RPMI7951 (cell line): ENCODE measurements at regions not wholly inside any gene's neighbourhood (a gene's known extent, or its start where the extent isn't known, plus 50 kb on each side); places are given as distances from the start of the nearest gene placed in this dataset.
"Not testable (repeated sequence)": the region's sequence is repeated elsewhere in the genome, so short reads cannot be mapped to it uniquely, and the experiment has no call there.

Experiments
- DNase-seq: peaks from one replicate; pipeline ENCODE4 v3.0.0-alpha.2; 2012; ENCODE audit warnings: low read depth

GRCh38 chr3:102329066-102329465 lies 105.7 kb upstream of the ZPLD1 start:
- no peak for DNase-seq

- no peak for DNase-seq
Measured at GRCh38 chr3:102329561-102329960, 105.3 kb upstream of the ZPLD1 start.

- no peak for DNase-seq
Measured at GRCh38 chr3:102332205-102332604, 102.6 kb upstream of the ZPLD1 start.

DNA sequence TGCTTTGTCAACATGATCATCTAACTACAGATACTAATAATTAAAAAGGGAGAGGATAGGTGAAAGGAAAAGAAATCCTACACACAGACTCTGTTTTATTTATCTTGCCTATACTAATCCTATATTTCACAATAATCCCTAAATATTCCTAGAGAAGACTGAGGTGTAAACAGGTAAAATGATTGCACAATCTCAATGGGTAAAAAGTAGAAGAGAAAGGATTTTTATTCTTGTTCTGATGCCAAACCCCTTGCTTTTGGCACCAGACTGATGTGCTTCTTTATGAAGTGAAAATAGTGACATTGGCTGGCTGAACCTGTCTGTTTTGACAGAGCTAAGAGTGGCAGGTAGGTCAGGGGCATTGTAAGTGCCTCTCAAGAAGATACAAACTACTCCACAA lies 101.9 kb upstream of the ZPLD1 start:
- no peak for DNase-seq

- DNase-seq, result no peak
Measured at GRCh38 chr3:102336130-102336529, 98.7 kb upstream of the ZPLD1 start.

DNA sequence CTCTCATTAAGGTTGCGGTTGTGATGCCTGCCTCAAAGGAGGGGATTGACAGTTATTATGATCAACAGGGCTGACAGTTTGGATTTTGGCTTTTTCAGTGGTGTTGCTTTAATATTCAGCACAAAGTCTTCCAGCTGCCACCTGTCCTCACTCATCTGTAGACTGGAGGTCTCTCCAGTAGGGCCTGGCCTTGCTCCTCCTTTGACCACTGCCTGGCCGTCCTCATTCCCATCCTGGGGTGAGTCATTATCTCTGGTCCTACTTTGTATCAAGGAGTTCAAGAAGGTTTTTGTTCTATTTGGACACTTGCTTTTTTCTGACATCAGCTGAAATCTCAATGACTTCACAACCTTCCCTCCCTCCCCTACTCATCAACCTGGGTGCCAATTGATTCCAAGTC lies 95.1 kb upstream of the ZPLD1 start:
- DNase-seq, result no peak

DNA sequence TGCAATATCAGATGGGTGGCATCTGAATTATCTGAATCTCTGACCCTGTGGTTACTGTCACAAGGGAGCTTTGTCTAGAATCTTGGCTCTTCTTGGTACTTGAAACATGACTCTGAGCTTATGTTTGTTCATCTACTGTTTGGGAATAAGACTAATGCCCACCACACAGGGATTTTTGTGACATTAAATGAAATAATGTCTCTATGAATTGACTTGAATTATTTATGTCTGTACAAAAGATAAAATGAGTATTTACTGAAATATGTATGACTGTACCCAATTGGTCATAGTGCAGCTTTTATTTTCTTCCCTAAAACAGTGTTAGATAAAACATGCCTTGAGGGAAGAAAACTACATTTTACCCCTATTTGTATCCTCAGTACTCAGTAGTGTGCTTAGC lies 87.9 kb upstream of the ZPLD1 start:
- no peak for DNase-seq

GRCh38 chr3:102348904-102349303 lies 85.9 kb upstream of the ZPLD1 start:
- no peak for DNase-seq

DNA sequence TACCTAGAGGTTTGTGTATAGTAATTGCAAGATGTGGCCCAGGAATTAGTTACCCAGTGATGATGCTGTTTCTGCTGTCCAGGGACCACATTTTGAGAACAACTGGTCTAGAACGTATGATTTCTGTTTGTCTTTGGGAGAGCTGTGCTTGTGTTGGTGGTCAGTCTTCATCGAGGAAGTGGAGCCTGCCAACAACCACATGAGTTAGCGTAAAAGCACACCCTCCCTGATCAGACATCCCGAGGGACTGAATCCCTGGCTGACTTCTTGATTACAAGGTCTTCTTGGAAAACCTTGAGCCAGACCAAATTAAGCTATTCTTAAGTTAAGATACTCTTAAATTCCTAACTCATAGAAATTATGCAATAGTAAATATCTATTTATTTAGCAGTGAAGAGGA lies 81.7 kb upstream of the ZPLD1 start:
- peak; percentile 11 for DNase-seq

DNA sequence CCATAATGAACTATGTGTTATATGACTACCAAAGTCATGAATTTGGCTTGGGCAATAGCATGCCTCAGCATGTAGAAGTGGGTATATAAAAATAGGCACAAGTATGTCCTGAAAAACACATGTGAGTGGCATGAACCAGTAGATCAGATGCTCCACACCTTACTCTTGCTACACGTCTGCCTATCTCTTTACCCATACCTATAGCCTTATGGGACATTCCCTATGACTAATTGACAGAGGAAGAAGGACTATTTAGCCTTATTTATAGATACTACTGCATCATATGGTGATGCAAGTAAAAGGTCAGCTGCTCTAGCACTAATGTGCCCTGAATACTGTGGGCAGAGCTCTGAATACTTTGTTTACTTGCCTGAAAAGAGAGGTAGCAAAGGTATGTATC lies 81.0 kb upstream of the ZPLD1 start:
- no peak for DNase-seq

DNA sequence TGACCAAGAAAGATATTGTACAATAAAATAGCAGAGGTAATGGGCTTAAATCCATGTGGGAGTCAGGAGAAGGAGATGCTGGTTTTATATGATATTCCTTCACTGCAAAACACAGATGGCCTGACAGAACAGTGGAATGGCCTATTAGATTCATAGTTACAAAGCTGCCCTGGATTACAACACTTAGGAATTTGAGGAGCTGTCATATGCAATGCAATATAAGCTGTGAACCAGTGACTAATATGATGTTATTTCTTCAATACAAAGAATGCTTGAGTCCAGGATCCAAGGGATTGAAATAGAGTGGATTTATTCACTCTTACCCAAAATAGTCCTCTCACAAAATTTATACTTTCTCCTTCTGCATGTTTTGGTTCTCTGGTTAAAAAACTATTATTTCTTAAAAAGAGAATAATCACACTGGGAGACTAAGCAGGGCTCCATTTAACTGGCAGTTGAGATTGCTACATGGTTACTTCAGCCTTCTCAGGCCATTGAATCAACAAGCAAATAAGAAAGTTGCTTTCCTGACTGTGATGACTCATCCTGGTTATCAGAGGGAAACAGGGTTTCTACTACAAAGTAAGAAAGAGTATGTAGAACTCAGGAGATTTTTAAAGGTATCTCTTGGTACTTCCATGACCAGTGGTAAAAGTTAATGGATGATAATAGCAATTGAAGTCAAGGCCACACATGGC lies 79.8 kb upstream of the ZPLD1 start:
- DNase-seq, result peak; percentile 52

DNA sequence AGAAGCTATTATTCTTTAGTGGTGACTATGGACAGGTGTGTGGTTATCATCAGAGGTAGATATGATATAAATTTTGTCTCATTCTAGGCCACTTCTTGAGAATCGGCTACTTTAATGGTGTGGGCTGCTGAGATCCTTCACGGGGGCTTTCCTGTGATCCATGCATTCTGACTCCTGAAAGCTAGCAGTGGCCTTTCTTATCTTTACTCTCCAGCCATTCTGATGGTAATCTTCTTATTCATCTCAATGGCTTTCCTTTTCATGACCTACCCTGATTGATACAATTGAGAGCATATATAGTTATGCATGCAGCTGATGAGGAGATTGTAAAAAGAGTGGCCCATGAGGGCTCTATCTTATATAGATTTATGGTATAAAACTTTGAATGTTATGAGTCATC lies 78.3 kb upstream of the ZPLD1 start:
- no peak for DNase-seq

DNA sequence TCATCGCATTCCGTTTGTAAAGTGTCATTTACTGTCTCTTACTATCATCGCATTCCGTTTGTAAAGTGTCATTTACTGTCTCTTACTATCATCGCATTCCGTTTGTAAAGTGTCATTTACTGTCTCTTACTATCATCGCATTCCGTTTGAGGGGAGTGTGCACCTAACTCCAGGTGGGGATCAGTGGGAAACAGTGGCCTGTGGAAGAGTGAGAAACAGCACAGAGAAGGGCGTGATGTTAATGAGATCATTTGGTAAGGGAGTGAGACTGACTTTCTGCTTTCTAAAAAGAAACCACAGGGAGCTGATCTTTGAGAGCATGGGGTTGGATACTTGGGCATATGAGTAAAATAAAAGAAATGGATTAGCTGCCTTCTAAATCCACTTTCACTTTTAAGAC lies 77.5 kb upstream of the ZPLD1 start:
- DNase-seq, result not testable (repeated sequence)

DNA sequence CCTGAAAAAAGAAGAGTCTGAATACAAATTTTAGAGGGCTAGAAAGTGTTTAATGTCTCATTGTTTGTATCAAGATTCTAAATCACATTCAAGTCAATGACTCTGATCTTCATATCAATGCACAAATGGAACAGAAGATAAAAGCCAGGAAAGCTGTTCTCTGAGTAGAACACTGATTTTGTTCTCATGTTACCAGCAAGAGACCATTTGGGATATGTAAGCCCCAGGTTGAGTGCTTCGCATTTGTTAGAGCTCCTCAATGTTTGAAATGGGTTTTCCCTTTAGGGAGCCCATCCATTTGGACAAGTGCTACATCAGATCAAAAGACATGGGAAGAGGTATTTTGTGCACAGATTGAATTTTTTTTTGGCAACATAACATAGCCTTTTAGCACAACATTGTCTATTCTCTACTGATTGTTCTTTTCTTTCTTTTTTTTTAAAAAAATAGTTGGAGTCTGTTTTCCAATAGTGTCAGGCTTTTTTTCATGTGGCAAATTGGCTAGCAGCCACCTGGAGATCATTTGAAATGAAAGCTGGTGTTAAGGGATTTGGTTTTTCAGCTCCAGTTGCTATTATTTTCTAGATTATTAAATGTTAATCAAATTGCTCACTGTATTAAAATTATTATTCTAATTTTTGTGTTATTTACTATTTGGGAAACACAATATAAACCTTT lies 74.5 kb upstream of the ZPLD1 start:
- no peak for DNase-seq

- no peak for DNase-seq
Measured at GRCh38 chr3:102361101-102361500, 73.7 kb upstream of the ZPLD1 start.

DNA sequence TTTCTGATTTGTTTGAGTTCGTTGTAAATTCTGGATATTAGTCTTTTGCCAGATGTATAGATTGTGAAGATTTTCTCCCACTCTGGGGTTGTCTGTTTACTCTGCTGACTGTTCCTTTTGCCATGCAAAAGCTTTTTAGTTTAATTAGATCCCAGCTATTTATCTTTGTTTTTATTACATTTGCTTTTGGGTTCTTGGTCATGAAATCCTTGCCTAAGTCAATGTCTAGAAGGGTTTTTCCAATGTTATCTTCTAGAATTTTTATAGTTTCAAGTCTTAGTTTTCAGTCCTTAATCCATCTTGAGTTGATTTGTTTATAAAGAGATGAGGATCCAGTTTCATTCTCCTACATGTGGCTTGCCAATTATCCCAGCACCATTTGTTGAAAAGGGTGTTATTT lies 68.7 kb upstream of the ZPLD1 start:
- not testable (repeated sequence) for DNase-seq

- no peak for DNase-seq
Measured at GRCh38 chr3:102374863-102375634, 59.8 kb upstream of the ZPLD1 start.

- no peak for DNase-seq
Measured at GRCh38 chr3:102378216-102378615, 56.6 kb upstream of the ZPLD1 start.

- DNase-seq, result not testable (repeated sequence)
Measured at GRCh38 chr3:102382201-102382600, 52.6 kb upstream of the ZPLD1 start.
